Transverse colon (tissue), 4 donors: ENCODE measurements at regions not wholly inside any gene's neighbourhood (a gene's known extent, or its start where the extent isn't known, plus 50 kb on each side); places are given as distances from the start of the nearest gene placed in this dataset.

Source experiments
- DNase-seq: peaks from one replicate; pipeline ENCODE4 v3.0.0-alpha.2; 2019
- H3K27ac ChIP-seq, 4 donors: fragments of 200-600 bp; sonication (generic); 2 replicates each; pipeline ENCODE4 v1.5.1; 2016 to 2018; ENCODE audit warnings: inconsistent platforms in 4 of 4
- H3K27me3 ChIP-seq: fragments of 200-600 bp; sonication (generic); 2 replicates; pipeline ENCODE4 v1.5.1; 2017; ENCODE audit warnings: inconsistent platforms
- H3K36me3 ChIP-seq, 4 donors: fragments of 200-600 bp; sonication (generic); 2 replicates each; pipeline ENCODE4 v1.5.1; 2017 to 2019; ENCODE audit warnings: inconsistent platforms in 4 of 4
- H3K4me1 ChIP-seq, 4 donors: fragments of 200-600 bp; sonication (generic); 2 replicates each; pipeline ENCODE4 v1.5.1; 2017 to 2020; ENCODE audit warnings: inconsistent platforms in 4 of 4
- H3K4me3 ChIP-seq, 4 donors: fragments of 200-600 bp; sonication (generic); 1 replicate in 1 of 4; 2 replicates in 3 of 4; pipeline versions ENCODE4 v1.5.1 to v1.6.1; 2017 to 2019; ENCODE audit warnings: inconsistent platforms in 4 of 4
- H3K9me3 ChIP-seq, 2 donors: fragments of 200-600 bp; sonication (generic); 2 replicates each; pipeline ENCODE4 v1.5.1; 2017 to 2019; ENCODE audit warnings: inconsistent platforms in 2 of 2
- EP300 ChIP-seq: sonication (generic); formaldehyde crosslinking; IDR thresholded peaks from one replicate; pipeline ENCODE4 v1.6.1; 2017; ENCODE audit warnings: antibody characterized with exemption, low read depth
- POLR2A ChIP-seq: fragments of 450-650 bp; IDR thresholded peaks from one replicate; pipeline ENCODE4 v1.6.1; 2016; ENCODE audit warnings: antibody characterized with exemption, mild to moderate bottlenecking, moderate library complexity
- POLR2AphosphoS5 ChIP-seq, 3 donors: sonication (generic); formaldehyde crosslinking; IDR thresholded peaks; one replicate each; pipeline ENCODE4 v1.6.1; 2016; ENCODE audit warnings: antibody characterized with exemption in 3 of 3
- WGBS, 2 donors: methylation state at CpG; one replicate each; pipeline ENCODE4 v1.1.5; 2018; ENCODE audit warnings: low coverage in 1 of 2; 5-methylcytosine and 5-hydroxymethylcytosine counted together
- in situ Hi-C, 4 donors: fragments of 200-750 bp; cut with MboI; loops; one replicate each; pipeline versions ENCODE4 v1.15.0 to v1.15.1; 2017; ENCODE audit warnings: low sequenced_read_pairs in 3 of 4, low pct_ligation_motif_present in 1 of 4, low pct_unique_long_range_greater_than_20kb in 1 of 4
- intact Hi-C: fragments of 100-400 bp; cut with DNase I; formaldehyde crosslinking; loops from one replicate; pipeline ENCODE4 v1.15.1; 2023; ENCODE audit warnings: low total_unique reads
- TF ChIP-seq, protein P1 (sequence below), 5 experiments: fragments of 200-600 bp in 3 of 5; fragments of 450-650 bp in 2 of 5; sonication (generic) in 3 of 5; IDR thresholded peaks; 1 replicate in 2 of 5; 2 replicates in 3 of 5; pipeline ENCODE4 v1.5.1; 2016 to 2017; ENCODE audit warnings: antibody characterized with exemption in 5 of 5, inconsistent platforms in 3 of 5, mild to moderate bottlenecking in 2 of 5, moderate library complexity in 1 of 5

DNA sequence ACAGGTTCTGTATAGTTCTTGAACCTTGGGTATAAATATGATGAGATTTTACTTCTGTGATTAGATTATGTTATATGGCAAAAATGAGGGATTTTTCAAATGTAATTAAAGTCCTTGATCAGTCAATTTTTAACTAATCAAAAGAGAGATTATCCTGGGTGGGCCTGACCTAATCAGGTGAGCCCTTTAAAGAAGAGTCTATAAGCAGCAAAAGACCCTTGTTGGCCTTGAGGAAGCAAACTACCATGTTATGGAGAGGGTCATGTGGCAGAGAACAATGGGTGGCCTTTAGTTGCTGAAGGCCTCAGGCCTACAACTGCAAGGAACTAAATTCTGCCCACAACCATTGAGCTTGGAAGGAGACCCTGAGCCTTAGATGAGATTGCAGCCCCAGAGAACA, 102.5 kb upstream of the RIPOR2 start:
- H3K9me3 ChIP-seq, result no peaks in the 10 kb centered on the region
- TF ChIP-seq, protein P1, sequence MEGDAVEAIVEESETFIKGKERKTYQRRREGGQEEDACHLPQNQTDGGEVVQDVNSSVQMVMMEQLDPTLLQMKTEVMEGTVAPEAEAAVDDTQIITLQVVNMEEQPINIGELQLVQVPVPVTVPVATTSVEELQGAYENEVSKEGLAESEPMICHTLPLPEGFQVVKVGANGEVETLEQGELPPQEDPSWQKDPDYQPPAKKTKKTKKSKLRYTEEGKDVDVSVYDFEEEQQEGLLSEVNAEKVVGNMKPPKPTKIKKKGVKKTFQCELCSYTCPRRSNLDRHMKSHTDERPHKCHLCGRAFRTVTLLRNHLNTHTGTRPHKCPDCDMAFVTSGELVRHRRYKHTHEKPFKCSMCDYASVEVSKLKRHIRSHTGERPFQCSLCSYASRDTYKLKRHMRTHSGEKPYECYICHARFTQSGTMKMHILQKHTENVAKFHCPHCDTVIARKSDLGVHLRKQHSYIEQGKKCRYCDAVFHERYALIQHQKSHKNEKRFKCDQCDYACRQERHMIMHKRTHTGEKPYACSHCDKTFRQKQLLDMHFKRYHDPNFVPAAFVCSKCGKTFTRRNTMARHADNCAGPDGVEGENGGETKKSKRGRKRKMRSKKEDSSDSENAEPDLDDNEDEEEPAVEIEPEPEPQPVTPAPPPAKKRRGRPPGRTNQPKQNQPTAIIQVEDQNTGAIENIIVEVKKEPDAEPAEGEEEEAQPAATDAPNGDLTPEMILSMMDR (IDR thresholded peaks at IDR 0.05), result no peak
- TF ChIP-seq EP300, result no peak
- TF ChIP-seq POLR2A, result no peak
- no peak for TF ChIP-seq POLR2AphosphoS5 (IDR thresholded peaks at IDR 0.05)
- intact Hi-C loops, result no loop called here
- H3K27me3 ChIP-seq, result no peaks in the 10 kb centered on the region
- H3K4me3 ChIP-seq, result no peak overlapping the region
- no peak overlapping the region for H3K27ac ChIP-seq
- no peak for DNase-seq
- in situ Hi-C loops, result no loop called here
- H3K4me1 ChIP-seq, result peaks cover 0 to 10% (median 2%) of the 10 kb centered on the region in 4 donors
- H3K36me3 ChIP-seq, result no peaks in the 10 kb centered on the region

DNA sequence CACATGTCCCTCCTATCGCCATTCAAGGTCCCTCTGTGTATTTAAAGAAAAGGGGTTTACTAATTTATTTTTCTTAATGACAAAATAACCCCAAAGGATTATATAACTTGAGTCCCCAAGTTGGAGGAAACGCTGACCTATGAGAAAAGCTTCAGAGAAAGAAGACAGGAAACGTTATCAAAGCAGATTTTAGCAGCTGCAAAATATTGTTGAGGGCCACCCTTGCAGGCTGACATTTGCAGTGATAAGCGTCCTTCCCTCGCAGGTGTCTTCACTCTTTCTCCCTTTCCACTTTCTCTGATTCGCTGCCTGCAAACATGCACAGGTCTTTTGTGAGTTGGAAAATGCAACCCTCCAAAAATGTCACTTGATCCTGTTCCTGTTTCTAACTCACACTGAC, 103.2 kb upstream of the RIPOR2 start:
- H3K27ac ChIP-seq, result no peak overlapping the region
- TF ChIP-seq POLR2A (no peak), POLR2AphosphoS5 (IDR thresholded peaks at IDR 0.05) (no peak), EP300 (no peak)
- TF ChIP-seq, protein P1 (IDR thresholded peaks at IDR 0.05), result no peak

DNA sequence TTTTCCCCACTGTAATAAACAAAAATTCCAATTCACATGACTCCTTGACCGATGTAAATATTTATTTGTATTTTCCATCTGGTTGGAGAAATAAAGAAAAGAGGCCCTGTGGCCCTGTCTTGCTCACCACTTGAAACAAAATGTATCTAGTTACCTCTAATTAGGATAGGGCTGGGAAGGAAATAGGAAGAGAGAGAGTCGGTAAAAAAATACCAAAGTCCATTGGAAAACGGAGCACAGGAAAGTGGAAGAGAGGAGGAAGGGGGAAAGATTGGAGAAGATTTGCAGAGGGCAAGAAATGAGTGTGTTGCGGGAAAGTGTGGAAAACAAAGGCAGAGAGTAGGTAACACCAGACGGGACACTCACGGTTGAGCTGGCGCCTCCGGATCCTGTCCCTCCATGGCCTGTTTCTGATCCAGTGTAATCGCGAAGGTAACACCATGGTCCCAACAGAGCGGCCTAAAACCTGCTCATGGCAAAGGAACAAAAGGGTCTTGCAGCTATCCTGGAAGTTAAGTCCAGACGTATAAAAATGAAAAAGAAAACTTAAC, 105.8 kb upstream of the RIPOR2 start:
- DNase-seq, result no peak
- in situ Hi-C loops (no loop called here), intact Hi-C loops (no loop called here)
- no peaks in the 10 kb centered on the region for H3K27me3 ChIP-seq
- H3K4me1 ChIP-seq, result no peaks in the 10 kb centered on the region
- WGBS, 2 donors, result 67 to 86% methylated on average over 6 to 12 of the region's 12 CpGs
- peak overlapping the region; percentile 34 to 48 (median 40) for H3K27ac ChIP-seq
- no peaks in the 10 kb centered on the region for H3K36me3 ChIP-seq
- H3K4me3 ChIP-seq, result peak overlapping the region in 1 of 4 donors; percentile 19
- H3K9me3 ChIP-seq, result no peaks in the 10 kb centered on the region
- TF ChIP-seq POLR2A, result no peak
- TF ChIP-seq POLR2AphosphoS5 (IDR thresholded peaks at IDR 0.05), result no peak
- TF ChIP-seq EP300, result no peak
- TF ChIP-seq, protein P1 (IDR thresholded peaks at IDR 0.05), result no peak

More for the DNA sequence above, 103.2 kb upstream of the RIPOR2 start:
- no peak overlapping the region for H3K4me3 ChIP-seq
- H3K4me1 ChIP-seq, result peaks cover 0 to 10% (median 2%) of the 10 kb centered on the region in 4 donors
- H3K9me3 ChIP-seq, result no peaks in the 10 kb centered on the region
- H3K36me3 ChIP-seq, result no peaks in the 10 kb centered on the region
- H3K27me3 ChIP-seq, result no peaks in the 10 kb centered on the region
- intact Hi-C loops, result no loop called here
- in situ Hi-C loops, result no loop called here
- no peak for DNase-seq
- WGBS, 2 donors, result 73 to 91% methylated on average over 6 of the region's 6 CpGs

DNA sequence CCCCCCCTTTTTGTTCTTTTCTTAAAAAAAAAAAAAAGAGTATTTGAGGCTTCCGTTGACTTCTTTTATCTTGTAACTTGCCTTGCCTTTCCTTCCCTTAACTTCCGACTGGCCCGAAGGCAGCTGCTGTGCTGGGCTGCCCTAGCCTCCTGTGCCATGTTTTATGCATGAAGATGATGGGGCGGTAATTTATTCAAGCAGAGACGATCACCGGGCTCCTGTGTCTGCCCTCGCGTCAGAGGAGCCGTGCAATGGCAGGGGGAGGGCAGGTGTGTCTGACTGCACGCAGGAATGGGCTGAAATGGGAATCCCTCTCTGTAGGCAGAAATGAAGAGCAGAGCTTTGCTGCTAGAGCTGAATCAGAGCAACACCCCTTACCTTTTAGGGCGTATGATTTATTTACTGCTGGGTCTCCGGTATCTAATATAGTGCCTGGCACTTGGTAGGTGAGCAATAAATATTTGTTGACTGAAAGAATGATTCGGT, 106.3 kb upstream of the RIPOR2 start:
- H3K4me1 ChIP-seq, result no peaks in the 10 kb centered on the region
- H3K36me3 ChIP-seq, result no peaks in the 10 kb centered on the region
- no peaks in the 10 kb centered on the region for H3K9me3 ChIP-seq
- H3K27me3 ChIP-seq, result no peaks in the 10 kb centered on the region
- peak overlapping the region in 1 of 4 donors; percentile 19 for H3K4me3 ChIP-seq
- in situ Hi-C loops (no loop called here), intact Hi-C loops (no loop called here)
- H3K27ac ChIP-seq, result peak overlapping the region in 3 of 4 donors; percentile 20 to 48 (median 47)
- 63% methylated on average over 4 to 13 of the region's 13 CpGs for WGBS, 2 donors
- DNase-seq, result peak; percentile 30
- TF ChIP-seq EP300 (no peak), POLR2A (no peak), POLR2AphosphoS5 (IDR thresholded peaks at IDR 0.05) (no peak)
- TF ChIP-seq, protein P1 (IDR thresholded peaks at IDR 0.05), result no peak
